ENCODE measurements at regions not wholly inside any gene's neighbourhood (a gene's known extent, or its start where the extent isn't known, plus 50 kb on each side); places are given as distances from the start of the nearest gene placed in this dataset.

- TF ChIP-seq POLR2A (IDR thresholded peaks at IDR 0.05; ENCODE audit: low read depth, low read length) (no peak), POLR2AphosphoS5 (IDR thresholded peaks at IDR 0.05; ENCODE audit: low read depth, low read length) (no peak)
Measured at GRCh38 chr22:48786679-48786996, 1041.0 kb downstream of the BRD1 start.

Measured in GM12891 (cell line).